ENCODE measurements at regions not wholly inside any gene's neighbourhood (a gene's known extent, or its start where the extent isn't known, plus 50 kb on each side); places are given as distances from the start of the nearest gene placed in this dataset.

- no peak for DNase-seq
- intact Hi-C loops (cut with DNase I; ENCODE audit: low total_unique reads) = no loop called here
- H3K4me1 ChIP-seq = peaks cover 11 to 37% (median 19%) of the 10 kb centered on the region in 4 donors
- no peak overlapping the region for H3K27ac ChIP-seq
- no peaks in the 10 kb centered on the region for H3K36me3 ChIP-seq
- no peaks in the 10 kb centered on the region for H3K27me3 ChIP-seq
- TF ChIP-seq EP300 (IDR thresholded peaks at IDR 0.05) (no peak), CTCF (IDR thresholded peaks at IDR 0.05) (no peak), POLR2AphosphoS5 (IDR thresholded peaks at IDR 0.05) (no peak), POLR2A (IDR thresholded peaks at IDR 0.05) (no peak)
- H3K4me3 ChIP-seq = no peak overlapping the region
- 67 to 85% (median 76%) methylated on average over 3 of the region's 3 CpGs for WGBS, 5 donors
- H3K9me3 ChIP-seq = no peaks in the 10 kb centered on the region
Measured at GRCh38 chr13:50225193-50226155, 210.2 kb downstream of the KCNRG start.

- intact Hi-C loops (cut with DNase I; ENCODE audit: low total_unique reads) = no loop called here
- TF ChIP-seq CTCF (IDR thresholded peaks at IDR 0.05) (no peak), POLR2AphosphoS5 (IDR thresholded peaks at IDR 0.05) (no peak), EP300 (IDR thresholded peaks at IDR 0.05) (no peak), POLR2A (IDR thresholded peaks at IDR 0.05) (no peak)
Measured at GRCh38 chr13:50226515-50227155, 211.4 kb downstream of the KCNRG start.

GRCh38 chr13:50227361-50227760 lies 212.1 kb downstream of the KCNRG start:
- H3K4me1 ChIP-seq = peaks cover 11 to 36% (median 18%) of the 10 kb centered on the region in 4 donors
- no peak overlapping the region for H3K4me3 ChIP-seq
- 88 to 94% (median 90%) methylated on average over 5 of the region's 5 CpGs for WGBS, 5 donors
- no peaks in the 10 kb centered on the region for H3K36me3 ChIP-seq
- H3K27ac ChIP-seq = no peak overlapping the region
- TF ChIP-seq POLR2AphosphoS5 (IDR thresholded peaks at IDR 0.05) (no peak), CTCF (IDR thresholded peaks at IDR 0.05) (no peak), POLR2A (IDR thresholded peaks at IDR 0.05) (no peak), EP300 (IDR thresholded peaks at IDR 0.05) (no peak)
- intact Hi-C loops (cut with DNase I; ENCODE audit: low total_unique reads) = no loop called here
- H3K9me3 ChIP-seq = no peaks in the 10 kb centered on the region
- no peaks in the 10 kb centered on the region for H3K27me3 ChIP-seq
- DNase-seq = no peak

More at GRCh38 chr13:50226515-50227155, 211.4 kb downstream of the KCNRG start:
- Histone ChIP-seq H3K4me3 (no peak overlapping the region), H3K27me3 (no peaks in the 10 kb centered on the region), H3K36me3 (no peaks in the 10 kb centered on the region), H3K4me1 (peaks cover 11 to 40% (median 19%) of the 10 kb centered on the region in 4 donors), H3K27ac (no peak overlapping the region), H3K9me3 (no peaks in the 10 kb centered on the region)
- no peak for DNase-seq

GRCh38 chr13:50228527-50228926 lies 213.3 kb downstream of the KCNRG start:
- Histone ChIP-seq H3K4me3 (no peak overlapping the region), H3K27me3 (no peaks in the 10 kb centered on the region), H3K4me1 (peaks cover under 1 to 24% (median 8%) of the 10 kb centered on the region in 4 donors), H3K36me3 (no peaks in the 10 kb centered on the region), H3K9me3 (no peaks in the 10 kb centered on the region), H3K27ac (no peak overlapping the region)
- no peak for DNase-seq
- intact Hi-C loops (cut with DNase I; ENCODE audit: low total_unique reads) = no loop called here
- TF ChIP-seq CTCF (IDR thresholded peaks at IDR 0.05) = no peak
- no peak for TF ChIP-seq EP300 (IDR thresholded peaks at IDR 0.05)
- TF ChIP-seq POLR2AphosphoS5 (IDR thresholded peaks at IDR 0.05) = no peak
- TF ChIP-seq POLR2A (IDR thresholded peaks at IDR 0.05) = no peak
- WGBS, 5 donors = 91 to 99% (median 94%) methylated on average over 6 of the region's 6 CpGs
